ENCODE measurements at regions not wholly inside any gene's neighbourhood (a gene's known extent, or its start where the extent isn't known, plus 50 kb on each side); places are given as distances from the start of the nearest gene placed in this dataset.

DNA sequence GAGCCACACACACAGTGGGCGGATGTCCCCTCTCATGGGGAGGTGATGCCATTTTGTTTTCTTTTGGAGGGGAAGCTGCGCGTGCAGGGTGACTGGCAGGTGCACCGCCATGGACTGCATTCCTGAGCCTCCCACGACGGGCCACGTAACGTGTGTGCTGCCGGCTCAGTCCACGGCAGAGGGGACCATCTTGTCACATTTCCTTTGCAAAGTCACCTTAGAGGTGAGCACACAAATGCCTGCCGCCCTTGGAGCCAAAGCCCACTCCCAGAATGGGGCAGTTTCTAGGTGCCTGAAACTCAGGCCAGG, 262.5 kb downstream of the CTTN start:
- TF ChIP-seq ZNF777 (CRISPR knock-in tag; IDR thresholded peaks at IDR 0.05) = no peak
- TF ChIP-seq ZSCAN9 (CRISPR knock-in tag; IDR thresholded peaks at IDR 0.05; ENCODE audit: borderline replicate concordance) = no peak
- no peak for TF ChIP-seq TCF7L2 (IDR thresholded peaks at IDR 0.05; ENCODE audit: low read depth, low read length)
